Ecto neural progenitor cell (in vitro differentiated cells): ENCODE measurements at regions not wholly inside any gene's neighbourhood (a gene's known extent, or its start where the extent isn't known, plus 50 kb on each side); places are given as distances from the start of the nearest gene placed in this dataset.
"Not testable (repeated sequence)": the region's sequence is repeated elsewhere in the genome, so short reads cannot be mapped to it uniquely, and the experiment has no call there.

Experiments
- DNase-seq: peaks from one replicate; pipeline ENCODE4 v3.0.0-alpha.2; 2018; ENCODE audit warnings: low spot score

DNA sequence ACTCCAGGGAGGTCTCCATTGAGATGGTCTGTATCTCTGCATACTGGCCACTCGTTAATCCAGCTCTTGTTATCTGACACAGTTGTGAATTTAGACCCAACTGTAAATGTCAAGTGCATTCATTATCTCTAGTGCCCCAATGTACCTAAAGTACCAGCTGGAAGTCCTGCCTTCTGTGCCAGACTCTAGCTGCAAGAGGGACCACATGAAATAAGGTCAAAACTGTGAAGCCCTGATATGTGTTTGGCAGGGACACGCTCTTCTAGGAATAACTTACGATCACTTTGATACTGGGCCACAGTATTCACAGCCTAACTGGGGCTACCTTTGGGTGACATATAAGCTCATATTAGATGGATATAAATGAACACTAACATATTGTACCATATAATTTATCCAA lies 268.5 kb downstream of the LRIG3 start:
- no peak for DNase-seq

DNA sequence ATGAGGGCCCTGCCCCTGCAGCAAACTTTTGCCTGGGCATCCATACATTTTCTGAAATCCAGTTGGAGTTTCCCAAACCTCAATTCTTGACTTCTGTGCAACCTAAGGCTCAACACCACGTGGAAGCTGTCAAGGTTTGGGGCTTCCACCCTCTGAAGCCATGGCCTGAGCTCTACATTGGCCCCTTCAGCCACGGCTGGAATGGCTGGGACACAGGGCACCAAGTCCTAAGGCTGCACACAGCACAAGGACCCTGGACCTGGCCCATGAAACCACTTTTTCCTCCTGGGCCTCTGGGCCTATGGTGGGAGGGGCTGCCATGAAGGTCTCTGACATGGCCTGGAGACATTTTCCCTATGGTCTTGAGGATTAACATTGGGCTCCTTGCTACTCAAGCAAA lies 266.3 kb downstream of the LRIG3 start:
- no peak for DNase-seq

DNA sequence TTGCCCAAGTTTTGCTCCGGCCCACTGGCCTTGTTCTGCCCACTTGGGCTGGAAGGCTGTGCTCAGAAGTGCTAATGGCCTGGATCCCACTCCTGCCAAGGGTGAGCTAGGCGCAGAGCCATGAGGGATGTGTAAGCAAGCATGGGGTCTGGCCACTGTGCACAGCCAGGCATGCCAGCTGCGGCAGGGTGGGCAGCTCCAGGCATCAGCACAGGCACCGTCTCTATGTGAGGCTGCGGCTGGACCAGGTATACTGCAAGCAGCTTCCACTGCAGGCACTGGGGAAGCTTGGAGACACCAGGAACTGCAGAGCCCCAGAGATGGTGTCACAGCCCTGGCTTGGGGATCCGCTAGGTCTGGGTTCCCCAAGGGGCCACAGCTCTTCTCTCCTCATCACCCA lies 264.9 kb downstream of the LRIG3 start:
- DNase-seq = no peak

DNA sequence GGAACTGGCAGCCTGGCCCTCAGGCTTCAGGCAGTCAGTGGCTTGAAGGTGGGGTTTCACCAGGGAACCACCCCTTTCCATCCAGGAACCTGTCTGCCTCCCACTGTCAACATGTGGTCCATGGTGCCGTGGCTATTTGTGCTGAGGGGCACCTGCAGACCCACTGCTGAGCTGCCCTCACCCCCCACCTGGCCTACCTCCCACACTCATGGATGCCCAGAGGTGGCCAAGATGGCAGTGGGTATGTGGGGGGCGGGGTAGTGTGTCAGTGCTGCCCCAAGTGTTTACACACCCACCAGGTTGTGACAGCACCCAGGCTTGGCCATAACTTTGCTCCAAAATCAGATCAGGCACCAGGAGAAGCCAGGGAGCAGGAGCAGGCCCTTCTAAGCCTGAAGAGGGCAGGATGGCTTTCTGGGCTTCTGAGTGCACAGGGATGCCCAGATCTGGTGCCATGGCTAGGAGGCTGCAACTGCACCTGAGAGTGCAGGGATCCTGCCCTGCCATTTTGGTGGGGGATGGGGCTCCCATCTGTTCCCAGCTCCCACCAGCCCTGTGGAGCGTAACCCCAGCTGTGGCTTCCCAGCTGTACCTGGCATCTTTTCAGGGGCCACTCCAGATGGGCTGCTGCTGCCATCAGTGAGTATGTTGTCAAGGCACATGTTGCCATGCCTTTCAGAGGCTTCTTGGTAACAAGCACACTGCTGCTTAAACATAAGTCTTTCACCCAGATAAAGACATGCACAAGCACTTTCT lies 263.9 kb downstream of the LRIG3 start:
- no peak for DNase-seq

DNA sequence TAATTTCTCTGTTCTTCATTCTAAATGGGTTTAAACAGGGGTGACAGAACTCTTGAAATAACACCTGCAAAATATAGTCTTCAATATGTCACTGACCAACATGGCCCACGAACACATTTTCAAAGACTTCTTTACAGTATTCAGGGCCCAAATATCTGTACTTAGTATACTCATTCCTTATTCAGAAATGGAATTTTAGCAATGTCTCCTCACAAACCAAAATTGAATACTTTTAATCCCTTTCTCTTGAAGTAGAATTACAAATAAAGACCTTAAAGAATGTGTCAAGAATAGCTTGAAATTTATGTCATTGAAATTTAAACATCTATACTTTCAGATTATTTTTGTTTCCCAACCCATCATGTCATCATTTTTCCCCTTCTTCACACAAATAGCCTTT lies 263.1 kb downstream of the LRIG3 start:
- DNase-seq = no peak

DNA sequence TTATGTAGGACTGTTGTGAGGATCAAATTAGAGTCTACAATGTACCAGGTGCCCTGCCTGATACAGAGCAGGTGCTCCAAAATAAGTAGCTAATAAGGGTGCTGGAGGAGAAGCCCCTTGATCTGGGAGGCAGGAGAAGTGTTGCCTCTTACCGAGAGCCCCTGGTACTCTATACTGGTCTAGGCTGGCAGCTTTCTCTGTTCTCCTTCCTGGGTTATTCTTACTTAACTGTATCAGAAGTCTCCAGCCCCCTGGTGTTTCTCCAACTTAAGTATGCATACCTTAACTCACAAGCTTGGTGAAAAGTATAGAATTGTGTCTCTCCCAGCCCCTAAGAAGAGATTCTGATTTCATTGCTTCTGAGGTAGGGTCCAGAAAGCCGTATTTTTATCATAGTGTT lies 254.9 kb downstream of the LRIG3 start:
- no peak for DNase-seq

DNA sequence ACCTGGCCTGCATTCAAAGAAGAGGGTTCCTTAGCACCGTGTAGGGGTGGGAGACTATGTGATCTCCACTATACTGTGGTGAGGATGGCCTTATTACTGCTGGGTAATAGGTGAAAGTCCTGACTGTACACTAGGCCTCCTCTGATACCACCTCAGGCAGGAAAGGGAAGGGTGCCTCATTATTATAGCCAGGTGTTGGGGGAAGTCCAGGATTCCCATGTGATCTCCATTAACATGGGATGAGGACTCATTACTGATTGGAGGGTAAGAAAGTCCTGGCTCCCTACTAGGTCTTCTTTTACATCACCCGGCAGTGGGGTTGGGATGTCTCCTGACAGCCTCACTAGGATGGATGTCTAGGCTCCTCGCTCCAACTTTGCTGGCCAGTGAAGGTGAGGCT lies 252.1 kb downstream of the LRIG3 start:
- DNase-seq = no peak

DNA sequence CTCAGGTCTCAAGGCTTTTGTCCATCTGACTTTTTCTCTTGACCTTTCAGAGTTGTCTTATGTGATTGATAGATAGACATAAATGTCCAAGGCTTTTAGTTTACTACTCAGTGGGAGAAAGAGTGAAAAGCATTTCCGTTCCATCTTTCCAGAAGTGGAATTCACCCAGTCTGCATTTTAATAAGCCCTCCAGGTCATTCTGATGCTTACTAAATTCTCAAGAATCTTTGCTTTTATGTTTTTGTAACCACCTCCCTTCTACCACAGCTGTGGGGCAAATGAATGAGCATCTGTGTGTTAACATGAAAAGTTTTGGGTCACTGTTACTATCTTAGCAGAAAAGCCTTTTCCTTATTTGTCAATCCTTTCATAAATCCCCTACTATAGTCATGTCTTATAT lies 251.4 kb downstream of the LRIG3 start:
- no peak for DNase-seq

DNA sequence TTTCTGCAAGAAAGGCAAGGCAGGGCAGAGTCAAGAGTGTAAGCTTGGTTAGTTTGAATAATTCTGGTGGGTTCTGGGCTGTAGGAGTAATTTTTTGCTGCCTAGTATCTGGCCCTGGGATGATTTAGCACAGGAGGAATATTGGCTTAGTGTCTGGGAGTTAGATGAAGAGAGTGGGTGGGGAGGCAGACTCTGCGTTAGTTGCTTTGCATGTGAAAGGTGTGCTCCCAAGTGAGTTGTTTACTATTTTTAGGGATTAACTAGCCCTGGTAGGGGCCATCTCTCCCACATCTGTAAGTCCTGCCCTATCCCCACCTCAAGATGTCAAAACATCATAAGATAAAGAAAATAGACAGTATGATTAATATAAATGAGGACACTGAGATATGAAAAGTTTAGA lies 249.7 kb downstream of the LRIG3 start:
- DNase-seq = no peak

DNA sequence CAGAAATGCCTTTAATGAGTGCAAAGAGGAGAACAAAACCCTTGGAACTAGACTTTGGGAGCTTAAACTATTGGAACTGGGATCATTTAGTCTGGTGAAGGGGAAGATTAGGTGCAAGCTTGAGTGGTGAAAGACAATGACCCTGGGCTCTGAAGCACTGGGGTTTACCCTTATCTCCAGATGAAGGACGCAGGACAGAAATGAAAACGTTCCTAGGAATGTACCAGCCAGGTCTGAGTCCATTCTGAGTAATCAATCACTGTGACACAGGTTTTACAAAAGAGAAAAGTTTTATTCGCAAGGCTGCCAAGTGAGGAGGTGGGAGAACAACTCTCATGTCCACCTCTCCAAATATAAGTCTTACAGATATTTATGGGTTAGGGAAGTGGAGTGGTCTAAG lies 249.1 kb downstream of the LRIG3 start:
- no peak for DNase-seq

DNA sequence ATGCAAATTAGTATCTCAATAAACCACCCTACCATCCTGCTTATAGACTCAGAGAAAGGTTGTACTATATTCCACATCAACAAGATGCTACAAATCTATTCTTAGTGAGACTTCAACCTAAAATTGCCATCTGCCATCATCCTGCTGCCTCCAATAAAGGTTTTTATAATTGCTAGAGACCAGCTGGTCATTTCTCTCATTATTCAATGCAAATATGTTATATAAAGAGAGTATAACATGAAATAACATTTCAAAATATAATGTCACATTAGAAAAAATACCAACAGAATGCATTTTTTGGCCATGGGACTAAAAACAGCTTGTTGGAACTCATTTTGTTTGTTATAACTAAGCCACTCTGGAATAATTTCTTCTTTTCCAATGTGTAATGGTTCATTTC lies 247.3 kb downstream of the LRIG3 start:
- DNase-seq = no peak

DNA sequence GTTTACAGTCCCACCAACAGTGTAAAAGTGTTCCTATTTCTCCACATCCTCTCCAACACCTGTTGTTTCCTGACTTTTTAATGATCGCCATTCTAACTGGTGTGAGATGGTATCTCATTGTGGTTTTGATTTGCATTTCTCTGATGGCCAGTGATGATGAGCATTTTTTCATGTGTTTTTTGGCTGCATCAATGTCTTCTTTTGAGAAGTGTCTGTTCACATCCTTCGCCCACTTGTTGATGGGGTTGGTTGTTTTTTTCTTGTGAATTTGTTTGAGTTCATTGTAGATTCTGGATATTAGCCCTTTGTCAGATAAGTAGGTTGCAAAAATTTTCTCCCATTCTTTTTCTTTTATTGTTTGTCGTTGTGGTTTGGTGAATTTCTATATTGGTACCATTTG lies 242.5 kb downstream of the LRIG3 start:
- not testable (repeated sequence) for DNase-seq

DNA sequence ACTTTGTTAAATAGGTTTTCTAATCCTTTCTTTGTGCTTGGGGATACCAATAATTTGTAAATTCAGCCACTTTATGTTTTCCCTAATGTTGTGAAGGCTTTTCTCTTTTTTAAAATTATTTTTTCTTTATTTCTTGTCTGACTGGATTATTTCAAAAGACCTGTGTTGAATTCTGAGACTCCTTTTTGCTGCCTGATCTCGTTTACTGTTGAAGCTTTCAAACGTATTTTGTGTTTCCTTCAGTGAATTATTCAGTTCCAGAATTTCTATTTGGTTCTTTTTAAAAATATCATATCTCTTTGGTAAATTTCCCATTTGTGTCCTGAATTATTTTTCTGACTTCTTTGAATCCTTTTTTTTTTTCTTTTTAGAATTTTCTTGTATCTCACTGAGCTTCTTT lies 241.6 kb downstream of the LRIG3 start:
- no peak for DNase-seq

DNA sequence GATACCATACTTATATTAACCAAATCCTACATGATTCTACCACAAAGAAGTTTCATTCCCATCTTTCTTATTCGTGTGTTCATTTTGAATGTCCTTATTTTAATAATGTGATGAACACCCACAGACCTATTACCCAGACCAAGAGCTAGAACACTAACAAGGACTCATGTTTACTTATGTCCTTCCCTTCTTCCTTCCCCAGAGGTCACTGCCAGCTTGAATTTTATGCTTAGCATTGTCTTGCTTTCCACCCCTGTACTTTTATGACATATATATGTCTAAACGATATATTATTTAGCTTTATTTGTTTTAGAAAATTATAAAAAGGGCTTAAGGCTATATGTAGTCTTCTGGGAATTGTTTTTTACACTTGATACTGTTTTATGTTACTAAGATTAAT lies 238.6 kb downstream of the LRIG3 start:
- no peak for DNase-seq

DNA sequence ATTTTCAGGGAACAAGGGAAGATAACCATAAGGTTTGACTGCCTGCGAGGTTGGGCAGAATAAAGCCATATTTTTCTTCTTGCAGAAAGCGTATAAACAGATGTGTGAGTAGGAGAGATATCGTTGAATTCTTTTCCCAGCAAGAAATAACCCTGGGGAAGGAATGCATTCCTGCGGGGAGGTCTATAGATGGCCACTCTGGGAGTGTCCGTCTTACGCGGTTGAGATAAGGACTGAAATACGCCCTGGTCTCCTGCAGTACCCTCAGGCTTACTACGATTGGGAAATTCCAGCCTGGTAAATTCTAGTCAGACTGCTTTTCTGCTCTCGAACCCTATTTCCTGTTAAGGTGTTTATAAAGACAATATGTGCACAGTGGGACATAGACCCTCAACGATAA lies 225.0 kb downstream of the LRIG3 start:
- DNase-seq = no peak

DNA sequence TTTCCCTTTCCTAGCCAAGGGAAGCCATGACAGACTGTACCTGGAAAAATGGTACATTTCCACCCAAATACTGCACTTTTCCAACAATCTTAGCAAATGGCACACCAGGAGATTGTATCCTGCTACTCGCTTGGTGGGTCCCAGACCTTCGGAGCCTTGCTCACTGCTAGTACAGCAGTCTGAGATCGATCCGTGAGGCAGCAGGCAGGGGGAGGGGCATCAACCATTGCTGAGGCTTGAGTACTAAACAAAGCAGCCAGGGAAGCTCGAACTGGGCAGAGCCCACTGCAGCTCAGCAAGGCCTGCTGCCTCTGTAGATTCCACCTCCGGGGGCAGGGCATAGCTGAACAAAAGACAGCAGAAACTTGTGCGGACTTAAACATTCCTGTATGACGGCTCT lies 218.8 kb downstream of the LRIG3 start:
- no peak for DNase-seq

DNA sequence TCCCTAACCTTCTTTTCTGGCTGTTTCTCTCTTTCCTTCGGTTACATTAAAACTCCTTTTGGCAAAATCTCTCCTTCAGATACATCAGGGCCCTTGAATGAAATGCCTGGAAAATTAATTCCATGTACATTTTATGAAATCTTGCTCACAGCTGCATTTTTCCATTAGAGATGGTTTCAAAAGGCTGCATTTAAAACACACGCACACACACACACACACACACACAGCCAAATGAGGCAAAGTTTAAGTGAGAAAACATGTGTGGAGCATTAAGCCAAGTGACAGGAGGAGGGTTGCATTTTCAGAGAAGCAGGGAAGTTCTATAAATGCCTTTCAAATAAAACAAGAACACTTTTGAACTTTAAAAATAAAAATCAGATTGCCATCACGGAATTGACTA lies 216.4 kb downstream of the LRIG3 start:
- DNase-seq = no peak

DNA sequence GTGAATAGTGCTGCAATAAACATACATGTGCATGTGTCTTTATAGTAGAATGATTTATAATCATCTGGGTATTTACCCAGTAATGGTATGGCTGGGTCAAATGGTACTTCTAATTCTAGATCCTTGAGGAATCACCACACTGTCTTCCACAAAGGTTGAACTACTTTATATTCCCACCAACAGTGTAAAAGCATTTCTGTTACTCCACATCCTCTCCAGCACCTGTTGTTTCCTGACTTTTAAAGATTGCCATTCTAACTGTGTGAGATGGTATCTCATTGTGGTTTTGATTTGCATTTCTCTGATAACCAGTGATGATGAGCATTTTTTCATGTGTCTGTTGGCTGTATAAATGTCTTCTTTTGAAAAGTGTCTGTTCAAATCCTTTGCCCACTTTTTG lies 215.5 kb downstream of the LRIG3 start:
- not testable (repeated sequence) for DNase-seq

DNA sequence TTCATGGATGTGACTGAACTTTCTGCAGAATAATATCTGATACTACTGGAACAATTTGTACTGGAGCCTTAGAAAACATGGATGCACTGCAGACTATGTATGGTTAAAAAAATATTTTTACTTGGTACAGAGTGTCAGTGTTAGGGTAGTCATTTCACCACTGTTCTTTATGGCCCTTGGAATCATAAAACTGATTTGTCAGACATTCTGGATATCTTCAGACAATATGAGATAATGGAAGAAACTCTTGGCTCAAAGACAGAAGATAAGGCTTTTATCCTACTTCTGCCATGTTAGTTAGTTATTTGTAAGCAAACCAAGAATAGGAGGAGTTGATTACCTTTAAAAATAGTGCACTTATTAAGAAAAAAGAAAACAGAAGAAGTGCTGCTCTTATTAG lies 209.4 kb downstream of the LRIG3 start:
- no peak for DNase-seq

DNA sequence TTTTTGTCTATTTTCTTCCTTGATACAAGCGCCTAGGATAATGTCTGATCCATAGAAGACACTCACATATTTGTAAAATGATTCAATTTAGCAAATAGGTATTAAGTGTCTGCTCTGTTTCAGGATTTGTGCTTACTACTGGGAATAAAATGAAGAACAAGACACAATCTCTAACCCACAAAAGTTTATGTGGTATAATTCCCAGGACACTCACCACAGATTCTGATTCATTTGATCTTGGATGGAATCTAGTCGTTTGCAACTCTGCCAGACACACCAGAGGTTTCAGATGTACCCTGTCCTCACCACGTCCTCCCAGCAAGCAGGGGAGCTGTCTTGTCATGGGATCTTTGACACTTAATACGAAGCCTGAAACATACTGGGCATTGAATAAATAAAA lies 208.3 kb downstream of the LRIG3 start:
- DNase-seq = no peak

DNA sequence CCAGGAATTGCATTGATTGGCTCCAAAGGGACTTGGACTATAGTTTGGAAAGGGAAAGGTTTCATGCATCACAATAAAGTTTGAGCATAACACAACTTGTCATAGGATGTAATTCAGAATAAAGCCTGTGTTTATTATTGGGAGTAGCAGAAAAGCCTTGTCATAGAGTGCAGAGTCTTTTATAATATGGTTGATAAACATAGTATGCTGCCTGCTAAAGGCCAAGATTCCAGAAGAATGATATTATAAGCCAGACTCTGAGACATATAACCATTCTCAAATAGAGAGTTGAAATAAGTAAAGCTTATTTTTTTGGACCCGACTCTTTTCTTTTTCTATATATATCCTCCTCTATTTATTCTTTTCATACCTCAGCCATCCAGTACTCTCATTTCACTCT lies 207.3 kb downstream of the LRIG3 start:
- DNase-seq = no peak

DNA sequence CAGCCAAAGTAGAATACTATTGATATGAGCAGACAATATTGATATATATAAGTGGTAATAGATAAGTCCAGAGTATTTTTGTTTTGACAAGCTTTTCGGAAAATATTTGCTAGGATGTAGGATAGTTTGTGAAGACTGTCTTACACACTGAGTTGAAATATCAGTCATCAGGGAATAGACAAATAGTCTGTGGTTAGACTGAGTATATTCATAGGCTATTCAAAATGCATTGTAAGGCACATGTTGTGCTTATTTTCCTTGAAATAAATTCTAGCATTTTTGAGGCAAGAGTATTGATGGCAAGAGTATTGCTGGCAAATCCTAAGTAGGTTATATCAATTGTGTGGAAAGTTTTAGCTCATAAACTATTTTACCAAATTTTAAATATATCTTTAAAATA lies 201.1 kb downstream of the LRIG3 start:
- DNase-seq = no peak

DNA sequence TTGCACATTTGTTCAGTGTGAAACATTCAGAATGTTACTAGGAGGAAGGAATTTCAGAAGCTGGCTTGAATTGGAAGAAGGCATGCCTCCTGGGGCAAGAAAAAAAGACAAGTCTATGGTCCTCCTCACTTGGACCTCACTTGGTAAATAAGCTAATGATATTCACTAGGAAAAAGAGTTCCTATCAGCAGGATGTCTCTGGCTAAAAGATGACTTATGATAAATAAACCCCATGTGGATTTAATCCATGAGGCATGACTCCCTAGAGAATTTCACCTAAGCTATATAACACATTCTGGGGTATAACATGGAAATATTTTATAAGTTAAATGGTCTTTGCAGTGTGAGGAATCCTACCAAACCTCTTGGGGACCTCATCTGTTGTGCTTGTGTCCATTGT lies 199.9 kb downstream of the LRIG3 start:
- DNase-seq = no peak

DNA sequence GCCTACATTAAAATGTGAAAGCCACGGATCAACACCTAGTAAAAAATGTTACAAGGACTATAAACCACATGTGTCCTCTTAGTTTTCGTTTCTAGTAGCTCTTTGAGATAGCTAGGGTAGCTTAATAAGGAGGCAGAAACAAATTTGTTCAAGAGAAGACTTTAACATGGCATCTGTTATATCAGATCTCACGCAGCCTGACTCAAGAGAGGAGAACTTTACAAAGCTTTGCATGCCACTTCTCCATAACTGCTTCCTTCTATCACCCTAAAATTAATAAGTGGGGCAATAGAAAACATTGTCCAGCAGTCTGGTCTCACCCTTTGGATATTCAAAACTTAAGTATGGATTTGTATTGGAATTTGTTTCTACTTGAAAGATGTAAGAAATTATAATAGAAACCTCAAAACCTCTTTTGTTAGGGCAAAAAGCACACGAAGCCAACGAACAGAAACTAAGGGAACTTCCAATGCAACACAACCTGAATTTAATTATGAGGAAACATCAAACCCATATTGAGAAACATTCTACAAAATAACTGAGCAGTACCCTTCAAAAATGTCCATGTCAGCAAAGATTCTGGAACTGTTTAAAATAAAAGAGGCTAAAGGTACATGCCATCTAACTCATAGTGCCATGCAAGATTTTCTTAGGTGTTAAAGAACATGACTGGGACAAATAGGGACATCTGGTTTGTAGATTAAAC lies 194.8 kb downstream of the LRIG3 start:
- DNase-seq = no peak
